ENCODE measurements at regions not wholly inside any gene's neighbourhood (a gene's known extent, or its start where the extent isn't known, plus 50 kb on each side); places are given as distances from the start of the nearest gene placed in this dataset.

- Histone ChIP-seq H3K27me3 (ENCODE audit: insufficient read depth, low read depth, severe bottlenecking) (peaks cover 100% of the 10 kb centered on the region), H3K36me3 (no peaks in the 10 kb centered on the region), H3K9me3 (ENCODE audit: severe bottlenecking) (peaks cover 33% of the 10 kb centered on the region), H3K27ac (no peak overlapping the region), H3K4me3 (ENCODE audit: low read depth, low read length) (no peak overlapping the region)
- TF ChIP-seq CTCF (IDR thresholded peaks at IDR 0.05; ENCODE audit: low read depth, low read length), result no peak
- DNase-seq, result no peak
Measured at GRCh38 chr5:6253846-6254245, 124.5 kb downstream of the MED10 start.

DNA sequence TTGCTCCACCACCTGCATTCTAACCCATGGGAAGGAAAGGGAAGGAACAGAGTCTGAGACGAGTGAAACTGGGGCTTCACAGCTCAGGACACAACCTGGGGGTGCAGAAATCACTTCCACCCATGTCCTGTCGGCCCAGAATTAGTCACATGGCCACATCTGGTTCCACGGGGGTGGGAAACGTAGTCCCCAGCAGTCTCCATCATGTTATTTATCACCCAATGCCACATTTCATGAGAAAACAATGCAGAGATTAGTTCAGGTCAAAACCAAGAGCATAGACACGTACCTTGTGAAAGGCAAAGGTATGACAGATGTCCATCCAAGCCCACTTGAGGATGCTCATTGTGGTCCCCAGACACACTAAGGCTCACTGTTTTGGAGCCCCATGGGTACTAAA lies 125.1 kb downstream of the MED10 start:
- H3K27me3 ChIP-seq (ENCODE audit: insufficient read depth, low read depth, severe bottlenecking), result peaks cover 100% of the 10 kb centered on the region
- H3K27ac ChIP-seq, result no peak overlapping the region
- TF ChIP-seq CTCF (IDR thresholded peaks at IDR 0.05; ENCODE audit: low read depth, low read length), result no peak

GRCh38 chr5:6252581-6252980 lies 125.8 kb downstream of the MED10 start:
- no peak for TF ChIP-seq CTCF (IDR thresholded peaks at IDR 0.05; ENCODE audit: low read depth, low read length)
- H3K9me3 ChIP-seq (ENCODE audit: severe bottlenecking), result peaks cover 33% of the 10 kb centered on the region
- no peak overlapping the region for H3K27ac ChIP-seq
- H3K27me3 ChIP-seq (ENCODE audit: insufficient read depth, low read depth, severe bottlenecking), result peaks cover 100% of the 10 kb centered on the region
- no peaks in the 10 kb centered on the region for H3K36me3 ChIP-seq
- no peak overlapping the region for H3K4me3 ChIP-seq (ENCODE audit: low read depth, low read length)
- DNase-seq, result no peak

More for the DNA sequence above, 125.1 kb downstream of the MED10 start:
- Histone ChIP-seq H3K36me3 (no peaks in the 10 kb centered on the region), H3K9me3 (ENCODE audit: severe bottlenecking) (peaks cover 33% of the 10 kb centered on the region), H3K4me3 (ENCODE audit: low read depth, low read length) (no peak overlapping the region)
- DNase-seq, result no peak

DNA sequence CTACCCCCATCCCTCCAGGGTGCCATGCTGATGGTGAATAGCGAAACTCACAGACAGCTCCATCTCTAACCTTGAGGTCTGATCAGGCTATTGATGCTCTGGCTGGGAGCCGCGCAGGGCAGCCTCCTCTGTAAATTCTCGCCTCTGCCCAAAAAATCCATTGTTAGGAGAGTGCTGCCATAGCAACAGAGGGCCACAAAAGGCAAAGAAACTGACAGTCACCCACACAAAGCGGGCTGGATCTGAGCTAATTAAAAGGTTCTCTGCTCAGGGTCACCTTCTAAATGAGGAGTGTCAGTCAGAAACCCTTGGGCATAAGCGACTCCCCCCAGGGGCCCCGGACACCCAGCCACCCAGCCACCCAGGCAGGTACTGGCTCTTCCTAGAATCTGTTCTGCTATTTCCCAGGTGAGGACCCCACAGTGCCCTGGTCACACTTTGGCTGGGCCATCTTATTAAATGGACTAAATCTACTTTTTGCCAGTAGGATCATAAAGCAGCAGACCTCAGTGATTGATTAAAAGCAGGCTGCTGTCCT lies 126.7 kb downstream of the MED10 start:
- Histone ChIP-seq H3K27me3 (ENCODE audit: insufficient read depth, low read depth, severe bottlenecking) (peaks cover 100% of the 10 kb centered on the region), H3K4me3 (ENCODE audit: low read depth, low read length) (no peak overlapping the region), H3K36me3 (no peaks in the 10 kb centered on the region), H3K9me3 (ENCODE audit: severe bottlenecking) (peaks cover 25% of the 10 kb centered on the region), H3K27ac (no peak overlapping the region)
- TF ChIP-seq CTCF (IDR thresholded peaks at IDR 0.05; ENCODE audit: low read depth, low read length), result no peak
- DNase-seq, result no peak

DNA sequence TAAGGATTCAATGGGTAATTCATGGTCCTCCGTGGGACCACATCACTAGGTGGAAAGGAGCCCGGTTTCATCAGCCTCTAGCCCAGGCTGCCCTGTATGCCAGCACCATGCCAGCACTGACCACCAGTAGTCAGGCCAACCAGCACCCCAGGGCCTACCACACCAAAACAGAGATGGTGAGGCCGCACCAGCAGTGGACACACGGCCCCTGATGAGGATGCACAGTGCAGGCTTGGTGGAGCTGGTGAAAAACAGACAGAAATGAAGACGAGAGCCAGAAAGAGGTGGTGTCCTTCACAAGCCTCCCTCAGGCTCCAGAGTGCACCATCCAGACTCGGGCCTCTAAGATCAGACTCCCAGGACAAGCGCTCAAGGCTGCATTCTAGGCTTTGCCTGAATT lies 128.2 kb downstream of the MED10 start:
- no peak overlapping the region for H3K27ac ChIP-seq
- no peaks in the 10 kb centered on the region for H3K36me3 ChIP-seq
- peaks cover 100% of the 10 kb centered on the region for H3K27me3 ChIP-seq (ENCODE audit: insufficient read depth, low read depth, severe bottlenecking)
- TF ChIP-seq CTCF (IDR thresholded peaks at IDR 0.05; ENCODE audit: low read depth, low read length), result no peak
- peaks cover 19% of the 10 kb centered on the region for H3K9me3 ChIP-seq (ENCODE audit: severe bottlenecking)
- no peak for DNase-seq
- no peak overlapping the region for H3K4me3 ChIP-seq (ENCODE audit: low read depth, low read length)

DNA sequence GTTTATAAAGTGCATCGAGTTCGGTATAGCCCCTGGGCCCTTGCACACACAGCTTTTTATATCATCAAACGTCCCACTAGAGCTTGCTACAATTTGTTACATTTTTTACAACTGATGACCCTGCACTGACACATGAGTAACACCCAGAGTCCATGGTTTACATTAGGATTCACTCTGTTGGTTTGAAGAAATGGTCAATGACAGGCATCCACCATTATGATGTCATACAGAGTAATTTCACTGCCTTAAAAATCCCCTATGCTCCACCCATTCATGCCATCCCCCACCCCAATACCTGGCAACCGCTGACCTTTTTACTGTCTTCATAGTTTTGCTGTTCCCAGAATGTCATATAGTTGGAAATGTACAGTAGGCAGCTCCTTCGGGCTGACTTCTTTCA lies 130.2 kb downstream of the MED10 start:
- TF ChIP-seq CTCF (IDR thresholded peaks at IDR 0.05; ENCODE audit: low read depth, low read length), result no peak
- Histone ChIP-seq H3K27ac (no peak overlapping the region), H3K9me3 (ENCODE audit: severe bottlenecking) (peaks cover 19% of the 10 kb centered on the region), H3K36me3 (no peaks in the 10 kb centered on the region), H3K27me3 (ENCODE audit: insufficient read depth, low read depth, severe bottlenecking) (peaks cover 100% of the 10 kb centered on the region), H3K4me3 (ENCODE audit: low read depth, low read length) (no peak overlapping the region)
- no peak for DNase-seq
